ENCODE measurements at regions not wholly inside any gene's neighbourhood (a gene's known extent, or its start where the extent isn't known, plus 50 kb on each side); places are given as distances from the start of the nearest gene placed in this dataset.
"Not testable (repeated sequence)": the region's sequence is repeated elsewhere in the genome, so short reads cannot be mapped to it uniquely, and the experiment has no call there.

DNA sequence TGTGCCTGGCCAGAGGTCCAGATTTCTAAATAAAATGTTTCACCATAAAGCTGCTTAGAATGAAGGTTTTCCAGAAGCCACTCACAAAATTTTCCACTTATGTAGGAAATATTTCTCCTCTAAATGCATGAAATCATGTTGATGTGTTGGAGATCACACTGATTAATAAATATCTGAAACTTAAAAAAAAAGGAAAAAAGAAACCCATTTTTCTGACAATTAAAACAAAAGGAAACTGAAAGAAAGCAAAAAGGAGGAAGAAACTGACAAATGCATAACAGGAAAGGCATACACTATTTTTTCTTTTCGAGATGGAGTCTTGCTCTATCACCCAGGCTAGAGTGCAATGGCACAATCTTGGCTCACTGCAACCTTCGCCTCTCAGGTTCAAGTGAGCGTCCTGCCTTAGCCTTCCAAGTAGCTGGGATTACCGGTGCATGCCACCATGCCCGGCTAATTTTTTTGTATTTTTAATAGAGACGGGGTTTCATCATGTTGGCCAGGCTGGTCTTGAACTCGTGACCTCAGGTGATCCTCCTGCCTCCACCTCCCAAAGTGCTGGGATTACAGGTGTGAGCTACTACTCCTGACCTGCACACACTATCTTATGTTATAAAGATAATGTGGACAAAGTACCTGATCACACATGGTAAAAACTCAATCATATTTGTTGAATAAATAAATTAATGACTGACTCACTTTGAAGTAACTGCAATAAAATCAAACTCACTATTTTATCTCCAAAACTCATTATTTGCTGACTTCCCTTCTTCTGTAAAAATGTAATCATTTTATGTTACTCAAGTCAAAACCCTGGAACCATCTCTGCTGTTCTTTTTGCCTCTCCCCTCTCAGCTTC, 149.8 kb upstream of the NR5A2 start:
- no peak for DNase-seq

DNA sequence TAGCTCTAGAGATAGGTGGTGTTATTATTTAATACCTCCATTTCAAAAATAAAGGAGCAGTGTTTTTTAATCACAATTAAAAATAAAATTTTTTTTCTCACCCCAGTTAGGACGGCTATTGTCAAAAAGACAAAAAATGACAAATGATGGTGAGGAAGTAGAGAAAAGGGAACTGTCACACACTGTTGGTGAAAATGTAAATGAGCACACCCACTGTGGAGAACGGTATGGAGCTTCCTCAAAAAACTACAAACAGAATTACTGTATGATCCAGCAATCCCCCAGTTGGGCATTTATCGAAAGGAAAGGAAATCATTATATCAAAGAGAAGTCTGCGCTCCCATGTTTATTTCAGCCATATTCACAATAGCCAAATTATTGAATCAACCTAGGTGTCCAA, 148.7 kb upstream of the NR5A2 start:
- no peak for DNase-seq

DNA sequence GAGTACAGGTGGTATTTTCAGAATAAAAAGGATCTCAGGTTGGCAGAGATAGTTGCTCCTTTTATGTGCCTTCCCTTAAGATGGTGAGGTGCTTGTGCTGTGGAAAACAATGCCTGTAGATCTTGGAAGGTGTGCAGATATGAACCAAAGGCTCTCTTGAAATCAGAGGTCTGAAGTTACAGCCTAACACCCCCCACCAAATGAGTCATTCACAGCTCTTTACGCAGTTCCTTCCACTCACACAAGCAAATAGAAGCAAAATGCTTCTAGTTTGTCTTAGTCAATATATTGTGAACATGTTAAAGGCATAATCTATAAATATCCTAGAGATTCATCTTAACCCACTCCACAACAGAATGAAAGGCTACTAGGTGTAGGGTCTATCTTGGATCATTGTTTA, 128.9 kb upstream of the NR5A2 start:
- DNase-seq = no peak

DNA sequence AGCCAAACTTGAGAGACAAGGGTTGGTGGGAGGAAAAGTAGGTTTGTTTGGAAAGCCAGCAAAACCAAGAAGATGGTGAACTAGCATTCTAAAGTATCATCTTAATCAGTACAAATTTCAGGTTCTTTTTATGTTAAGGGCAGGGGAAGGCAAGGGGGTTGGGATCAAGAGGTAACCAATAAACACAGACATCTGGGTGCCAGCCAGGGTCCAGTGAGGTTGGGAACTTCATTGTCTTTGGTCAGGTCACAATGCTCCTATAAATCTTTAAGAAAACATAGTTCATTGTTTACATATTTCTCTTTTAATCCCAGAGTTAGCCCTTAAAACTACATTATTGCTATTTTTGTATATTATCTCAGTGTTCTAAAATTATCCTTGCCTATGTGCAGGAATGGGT, 126.2 kb upstream of the NR5A2 start:
- no peak for DNase-seq

DNA sequence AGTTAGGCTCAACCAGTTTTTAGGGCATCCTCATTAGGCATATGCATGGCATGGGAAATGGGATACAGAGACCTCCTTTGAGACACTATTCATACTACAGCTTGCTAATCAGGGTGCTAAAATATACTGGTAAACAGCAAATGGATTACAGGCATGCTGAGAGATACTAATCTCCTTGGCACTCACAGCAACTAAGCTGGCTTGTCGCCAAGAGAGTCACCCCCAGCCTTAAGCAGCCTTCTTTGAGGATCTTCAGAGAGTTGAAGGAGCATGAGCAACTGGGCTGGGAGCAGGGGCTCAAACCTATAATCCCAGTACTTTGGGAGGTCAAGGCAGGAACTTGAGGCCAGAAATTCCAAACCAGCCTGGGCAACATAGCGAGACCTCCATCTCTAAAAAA, 120.1 kb upstream of the NR5A2 start:
- DNase-seq = no peak

DNA sequence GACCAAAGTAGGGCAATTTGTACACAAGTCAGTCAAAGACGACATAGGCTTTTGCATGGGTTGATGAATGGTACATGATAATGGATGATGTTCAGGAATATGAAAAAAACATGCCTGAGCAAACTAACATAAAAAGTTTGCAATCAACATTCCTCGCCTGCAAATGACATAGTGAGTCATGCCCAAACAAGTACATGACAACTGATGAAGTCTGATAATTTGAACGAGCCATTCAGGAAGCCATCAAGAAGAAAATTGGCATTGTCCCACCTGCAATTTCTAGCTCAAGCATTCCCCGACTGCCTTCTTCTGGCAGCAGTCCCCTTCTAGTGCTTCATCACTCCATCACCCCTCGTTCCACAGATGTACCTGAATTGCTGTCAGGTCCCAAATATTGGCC, 118.4 kb upstream of the NR5A2 start:
- DNase-seq = no peak

DNA sequence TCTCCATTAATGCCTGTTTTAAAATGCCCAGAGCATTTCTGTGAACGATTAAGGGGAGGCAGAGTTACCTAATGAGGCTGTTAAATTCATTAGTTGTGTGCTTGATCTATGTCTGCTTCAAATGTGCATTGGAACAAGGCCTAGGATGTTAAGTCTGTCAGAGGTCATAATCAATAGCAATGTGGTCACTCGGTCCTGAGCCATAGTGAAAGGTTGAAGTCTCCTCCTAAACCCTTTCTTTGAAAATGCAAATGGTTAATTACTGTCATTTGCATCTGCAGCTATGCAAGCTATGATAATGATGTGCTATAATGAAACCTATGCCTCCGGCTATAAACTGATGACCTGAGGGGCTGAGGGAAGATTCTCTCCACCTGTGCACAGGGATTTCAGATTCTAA, 114.2 kb upstream of the NR5A2 start:
- no peak for DNase-seq

DNA sequence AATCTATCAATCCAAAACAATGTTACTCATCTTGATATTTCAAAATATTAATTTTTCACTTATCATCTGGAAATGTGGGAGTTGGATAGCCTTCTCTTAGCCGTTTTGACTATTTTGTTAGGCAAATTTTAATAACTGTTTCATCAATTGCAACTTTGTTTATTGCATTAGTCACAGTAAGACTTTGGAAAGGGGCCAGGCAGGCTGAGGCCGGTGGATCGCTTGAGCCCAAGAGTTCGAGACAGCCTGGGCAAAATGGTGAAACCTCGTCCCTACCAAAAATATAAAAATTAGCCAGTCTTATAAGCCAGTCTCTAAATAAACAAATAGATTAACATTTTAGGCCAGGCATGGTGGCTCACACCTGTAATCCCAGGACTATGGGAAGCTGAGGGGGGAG, 113.0 kb upstream of the NR5A2 start:
- DNase-seq = no peak

DNA sequence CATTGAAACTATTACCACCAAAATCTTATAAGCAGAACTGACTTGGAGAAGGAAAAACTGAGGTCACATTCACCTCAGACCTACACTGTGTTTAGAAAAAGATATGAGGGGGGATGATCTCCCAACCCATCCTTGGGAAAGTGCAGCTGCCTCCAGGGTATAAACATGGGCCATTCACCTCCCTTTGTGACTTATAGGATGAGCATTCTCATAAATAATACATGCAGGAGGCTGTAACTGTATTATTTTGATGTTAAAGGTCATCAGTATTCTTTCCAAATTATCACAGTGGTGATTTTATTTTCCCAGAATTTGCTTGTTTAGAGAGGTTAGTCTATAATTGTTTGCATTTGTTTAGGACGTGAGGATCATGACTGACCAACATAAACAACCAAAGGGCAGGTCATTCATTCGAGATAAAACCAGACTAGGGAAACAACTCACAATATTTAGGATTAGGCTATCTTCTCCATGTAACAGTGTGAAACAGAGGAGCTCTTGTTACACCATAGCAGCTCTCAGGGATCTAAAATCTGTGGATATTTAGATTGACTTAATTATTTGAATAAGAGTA, 109.2 kb upstream of the NR5A2 start:
- no peak for DNase-seq

DNA sequence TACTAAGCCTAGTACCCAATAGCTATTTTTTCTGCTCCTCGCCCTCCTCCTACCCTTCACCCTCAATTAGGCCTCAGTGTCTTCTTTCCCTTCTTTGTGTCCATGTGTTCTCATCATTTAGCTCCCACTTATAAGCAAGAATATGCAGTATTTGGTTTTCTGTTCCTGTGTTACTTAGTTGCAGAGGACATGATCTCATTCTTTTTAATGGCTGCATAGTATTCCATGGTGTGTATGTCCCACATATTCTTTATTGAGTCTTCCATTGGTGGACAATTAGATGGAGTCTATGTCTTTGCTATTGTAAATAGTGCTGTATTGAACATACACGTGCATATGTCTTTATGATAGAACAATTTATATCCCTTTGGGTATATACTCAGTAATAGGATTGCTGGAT, 106.9 kb upstream of the NR5A2 start:
- DNase-seq = no peak

DNA sequence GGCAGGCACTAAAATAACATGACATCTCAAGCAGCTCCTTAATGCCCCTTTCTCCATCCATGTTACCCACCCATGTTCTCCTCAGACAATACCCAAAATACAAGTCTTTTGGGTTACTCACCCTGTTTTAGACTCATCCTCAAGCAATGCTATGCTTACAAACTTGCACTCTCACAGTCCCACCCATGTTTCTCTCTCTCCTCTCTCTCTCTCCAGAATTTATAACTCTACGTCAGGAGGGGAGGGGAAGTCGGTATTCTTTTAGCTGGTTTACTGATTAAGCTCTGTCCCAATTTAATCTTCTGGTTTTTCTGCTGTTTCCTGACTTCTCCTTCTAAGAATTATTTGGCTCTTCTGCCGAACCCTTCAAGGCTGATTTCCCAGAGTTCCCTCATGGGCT, 98.0 kb upstream of the NR5A2 start:
- no peak for DNase-seq

DNA sequence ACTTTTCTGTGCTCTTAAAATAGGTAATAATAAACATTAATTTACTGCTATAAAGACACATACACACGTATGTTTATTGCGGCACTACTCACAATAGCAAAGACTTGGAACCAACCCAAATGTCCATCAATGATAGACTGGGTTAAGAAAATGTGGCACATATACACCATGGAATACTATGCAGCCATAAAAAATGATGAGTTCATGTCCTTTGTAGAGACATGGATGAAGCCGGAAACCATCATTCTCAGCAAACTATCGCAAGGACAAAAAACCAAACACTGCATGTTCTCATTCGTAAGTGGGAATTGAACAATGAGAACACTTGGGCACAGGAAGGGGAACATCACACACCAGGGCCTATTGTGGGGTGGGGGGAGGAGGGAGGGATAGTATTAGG, 97.4 kb upstream of the NR5A2 start:
- not testable (repeated sequence) for DNase-seq

DNA sequence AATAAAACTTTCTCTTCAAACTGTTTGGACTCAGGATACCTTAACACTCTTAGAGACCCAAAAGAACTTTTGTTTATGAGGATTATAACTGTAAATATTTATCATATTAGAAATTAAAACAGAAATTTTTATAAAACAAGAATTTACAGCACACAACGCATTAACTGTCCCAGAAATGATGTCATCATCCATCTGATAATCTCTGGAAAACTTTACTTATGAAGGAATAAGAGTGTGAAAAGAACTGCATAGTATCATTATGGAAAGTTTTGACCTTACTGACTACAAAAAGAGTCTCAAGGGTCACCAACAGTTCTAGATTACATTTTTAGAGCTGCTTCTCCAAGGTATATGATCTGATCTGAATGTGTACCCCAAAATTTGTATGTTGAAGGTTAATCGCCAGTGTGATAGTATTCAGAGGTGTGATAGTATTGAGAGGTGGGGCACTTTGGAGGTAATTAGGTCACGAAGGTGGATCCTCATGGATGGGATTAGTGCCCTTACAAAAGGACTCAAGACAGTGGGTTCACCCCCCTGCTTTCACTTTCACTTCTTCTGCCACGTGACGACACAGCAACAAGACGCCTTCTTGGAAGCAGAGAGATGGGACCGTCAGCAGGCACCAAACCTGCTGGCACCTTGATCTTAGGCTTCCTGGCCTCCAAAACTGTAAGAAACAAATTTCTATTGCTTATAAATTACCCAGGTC, 95.7 kb upstream of the NR5A2 start:
- DNase-seq = no peak

DNA sequence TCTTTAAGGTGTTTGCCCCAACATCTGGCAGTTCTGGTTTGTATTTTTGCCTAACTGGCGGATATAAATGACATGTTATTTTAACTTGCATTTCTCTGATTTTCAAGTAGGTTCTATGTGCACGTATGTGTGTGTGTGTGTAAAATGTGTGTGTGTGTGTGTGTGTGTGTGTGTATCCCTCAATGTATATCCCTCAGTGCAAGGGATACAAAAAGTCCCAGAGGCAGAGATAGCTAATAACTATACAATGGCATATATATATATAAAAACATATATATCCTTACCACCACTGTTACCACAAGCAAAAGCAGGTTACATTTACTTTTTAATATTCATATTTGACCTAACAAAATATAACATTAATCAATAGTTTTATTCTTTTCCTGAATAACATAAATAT, 95.0 kb upstream of the NR5A2 start:
- no peak for DNase-seq

DNA sequence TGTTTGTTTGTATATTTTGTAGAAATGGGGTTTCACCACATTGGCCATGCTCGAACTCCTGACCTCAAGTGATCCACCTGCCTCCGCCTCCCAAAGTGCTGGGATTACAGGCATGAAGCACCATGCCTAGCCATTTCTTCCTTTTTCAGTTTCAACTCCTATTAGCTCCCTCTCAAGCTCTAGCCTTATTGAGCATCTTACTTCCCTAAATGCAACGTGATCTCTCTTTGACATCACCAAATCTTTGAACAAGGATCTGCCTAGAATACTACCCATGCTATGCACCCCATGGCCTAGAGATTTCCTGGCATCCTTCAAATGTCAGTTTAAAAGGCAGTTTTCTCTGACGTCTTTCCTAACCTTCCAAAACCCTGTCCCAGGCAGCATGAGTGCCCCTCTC, 91.1 kb upstream of the NR5A2 start:
- DNase-seq = no peak

DNA sequence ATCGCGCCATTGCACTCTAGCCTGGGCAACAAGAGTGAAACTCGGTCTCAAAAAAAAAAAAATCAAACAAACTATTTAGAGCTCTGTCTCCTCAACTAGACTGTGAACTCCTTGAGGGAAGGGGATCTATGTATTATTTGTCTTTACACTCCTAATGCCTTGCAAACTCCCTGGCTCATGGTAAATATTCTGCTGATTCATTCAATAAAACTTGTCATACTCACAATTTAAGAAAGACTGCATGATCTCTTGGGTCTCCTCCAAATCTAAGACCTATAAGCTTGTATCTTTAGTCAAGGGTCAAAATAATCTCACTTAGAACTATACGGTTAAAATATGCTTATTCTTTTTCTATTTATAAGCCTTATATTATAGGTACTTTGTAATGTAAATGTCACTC, 90.3 kb upstream of the NR5A2 start:
- DNase-seq = no peak

DNA sequence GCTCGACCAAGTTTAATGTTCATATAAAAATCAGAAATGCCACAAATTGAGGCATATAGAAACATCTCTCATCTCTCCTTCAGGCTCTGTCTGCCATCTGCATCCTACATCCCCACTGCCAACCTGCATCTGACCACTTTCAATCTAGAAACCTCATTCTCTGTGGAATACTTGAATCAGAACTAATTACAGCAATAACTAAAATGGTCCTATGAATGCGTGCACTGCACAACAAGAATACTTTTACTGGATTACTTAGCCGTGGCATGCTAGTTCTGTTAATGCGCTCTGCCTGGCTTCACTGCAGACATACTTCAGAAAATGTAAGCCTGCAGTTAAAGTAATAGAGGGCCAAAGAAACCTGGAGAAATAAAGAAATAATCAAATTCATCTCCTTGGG, 89.8 kb upstream of the NR5A2 start:
- DNase-seq = no peak

DNA sequence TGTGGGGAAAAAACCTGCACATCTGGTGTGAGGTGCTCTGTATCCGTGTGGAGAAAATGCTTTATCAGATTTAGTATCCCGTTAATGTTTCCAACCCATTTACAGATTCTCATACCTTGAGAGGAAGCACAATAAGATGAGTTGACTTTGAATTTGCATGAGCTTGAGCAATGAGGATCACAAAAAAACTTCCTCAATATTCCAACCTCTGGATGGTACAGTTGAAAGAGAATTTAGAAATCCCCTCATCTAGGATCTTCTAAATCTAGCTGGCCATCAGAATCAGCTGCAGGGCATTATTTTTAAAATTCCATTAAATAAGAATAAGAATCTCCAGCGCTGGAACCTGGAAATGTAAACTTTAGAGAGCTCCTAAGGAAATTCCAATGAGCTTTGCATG, 82.5 kb upstream of the NR5A2 start:
- DNase-seq = no peak

DNA sequence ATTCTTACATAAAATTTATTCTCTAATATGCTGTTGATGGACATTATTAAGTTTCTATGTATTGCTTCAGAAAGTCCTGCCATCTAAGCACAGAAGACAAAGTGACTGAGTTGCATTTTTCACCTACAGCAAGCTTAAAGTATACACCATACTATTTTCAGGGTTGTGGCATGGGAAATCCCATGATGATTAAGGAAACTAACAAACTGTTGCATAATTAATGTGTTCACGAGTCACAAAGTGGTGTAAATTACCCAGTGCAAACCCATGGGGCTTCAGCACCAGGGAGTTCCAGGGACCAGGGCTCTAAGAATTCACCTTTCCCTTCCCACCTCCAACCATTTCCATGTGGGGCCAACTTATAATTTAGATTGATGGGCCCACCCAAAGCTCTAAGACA, 81.9 kb upstream of the NR5A2 start:
- no peak for DNase-seq

DNA sequence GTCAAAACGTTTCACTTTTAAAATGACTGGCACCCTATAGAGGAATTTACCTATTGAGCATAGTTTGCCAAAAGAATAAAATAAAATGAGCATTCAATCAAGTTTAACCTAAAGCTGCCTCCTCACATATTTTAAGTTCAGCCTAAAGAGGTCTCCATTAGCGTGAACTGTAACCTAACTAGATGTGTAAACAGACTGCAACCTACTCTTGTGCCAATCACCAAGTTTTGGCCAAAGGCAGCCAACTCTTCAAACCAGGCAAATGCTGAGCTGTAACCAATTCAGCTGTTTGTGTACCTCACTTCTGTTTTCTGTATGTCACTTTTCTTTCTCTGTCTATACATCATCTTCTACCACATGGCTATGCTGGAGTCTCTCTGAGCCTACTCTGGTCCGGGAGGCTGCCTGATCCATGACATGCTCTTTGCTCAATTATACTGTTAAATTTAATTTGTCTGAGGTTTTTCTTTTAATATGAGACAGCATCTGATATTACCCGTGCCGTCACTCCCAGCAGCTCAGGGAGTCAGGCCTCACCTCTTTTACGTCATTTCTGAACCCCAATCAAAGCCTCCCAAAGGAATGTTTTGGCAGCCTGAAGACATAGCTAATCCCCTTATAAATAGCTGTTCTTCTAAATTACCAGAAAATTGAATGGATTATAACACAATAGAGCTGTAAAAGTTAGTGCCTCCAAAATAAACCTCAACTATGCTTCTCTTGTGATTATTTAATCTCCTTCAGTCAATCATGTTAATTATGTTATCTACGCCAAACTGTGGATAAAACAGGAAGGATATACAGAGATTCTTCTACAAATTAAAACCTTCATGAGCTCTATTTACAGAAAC, 81.0 kb upstream of the NR5A2 start:
- DNase-seq = no peak

DNA sequence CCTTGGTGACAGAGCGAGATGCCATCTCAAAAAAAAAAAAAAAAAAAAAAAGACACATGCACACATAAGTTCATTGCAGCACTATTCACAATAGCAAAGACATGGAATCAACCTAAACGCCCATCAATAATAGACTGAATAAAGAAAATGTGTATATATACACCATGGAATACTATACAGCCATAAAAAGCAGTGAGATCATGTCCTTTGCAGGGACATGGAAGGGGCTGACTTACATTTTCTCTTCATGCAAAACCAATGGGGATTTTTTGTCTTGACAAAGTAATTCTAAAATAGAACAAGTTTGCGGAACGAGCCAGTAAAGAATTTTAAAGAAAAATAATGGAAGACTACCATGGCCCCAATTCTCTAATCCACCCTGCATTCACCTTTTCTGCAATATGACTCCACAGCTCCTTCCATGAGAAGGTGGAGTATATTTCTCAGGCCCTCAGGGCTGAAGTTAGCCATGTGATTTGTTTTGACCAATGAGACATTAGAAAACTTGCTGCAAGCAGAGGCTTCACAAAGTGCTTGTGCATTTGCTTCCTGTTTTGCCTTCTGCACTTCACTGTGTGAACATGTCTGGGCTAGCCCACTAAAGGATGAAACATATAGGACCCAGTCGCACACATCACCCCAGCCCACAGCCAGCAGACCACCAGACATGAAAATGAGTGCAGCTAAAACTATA, 78.8 kb upstream of the NR5A2 start:
- no peak for DNase-seq

DNA sequence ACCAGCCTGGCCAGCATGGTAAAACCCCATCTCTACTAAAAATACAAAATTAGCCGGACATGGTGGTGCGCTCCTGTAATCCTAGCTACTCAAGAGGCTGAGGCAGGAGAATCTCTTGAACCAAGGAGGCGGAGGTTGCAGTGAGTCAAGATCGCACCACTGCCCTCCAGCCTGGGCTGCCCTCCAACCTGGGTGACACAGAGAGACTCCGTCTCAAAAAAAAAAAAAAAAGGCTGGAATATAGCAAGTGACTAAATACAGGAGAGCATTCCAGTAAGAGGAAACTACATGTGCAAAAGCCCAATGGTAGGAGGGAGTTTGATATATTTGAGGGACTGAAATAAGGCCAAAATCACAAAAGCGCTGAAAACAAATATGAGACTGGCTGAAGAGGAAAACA, 76.5 kb upstream of the NR5A2 start:
- not testable (repeated sequence) for DNase-seq

DNA sequence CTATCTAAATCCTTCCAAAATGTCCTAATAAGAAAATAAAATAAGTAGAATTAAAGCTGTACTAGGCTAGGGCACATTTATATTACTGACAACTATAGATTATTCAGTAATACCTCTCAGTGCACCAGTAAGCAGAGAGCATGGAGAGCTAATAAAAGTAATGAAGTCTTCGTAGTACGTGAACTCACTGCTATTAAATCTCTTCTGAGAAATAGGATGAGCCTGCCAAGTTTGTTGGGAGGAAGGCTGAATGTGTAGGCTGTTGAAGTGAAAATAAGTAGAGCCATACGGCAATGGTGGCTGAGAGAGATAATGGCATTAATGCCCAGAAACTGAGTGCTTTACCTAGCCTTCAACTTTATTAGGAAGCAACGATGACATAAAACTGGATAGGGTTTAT, 73.9 kb upstream of the NR5A2 start:
- no peak for DNase-seq
